ENCODE measurements at regions not wholly inside any gene's neighbourhood (a gene's known extent, or its start where the extent isn't known, plus 50 kb on each side); places are given as distances from the start of the nearest gene placed in this dataset.

DNA sequence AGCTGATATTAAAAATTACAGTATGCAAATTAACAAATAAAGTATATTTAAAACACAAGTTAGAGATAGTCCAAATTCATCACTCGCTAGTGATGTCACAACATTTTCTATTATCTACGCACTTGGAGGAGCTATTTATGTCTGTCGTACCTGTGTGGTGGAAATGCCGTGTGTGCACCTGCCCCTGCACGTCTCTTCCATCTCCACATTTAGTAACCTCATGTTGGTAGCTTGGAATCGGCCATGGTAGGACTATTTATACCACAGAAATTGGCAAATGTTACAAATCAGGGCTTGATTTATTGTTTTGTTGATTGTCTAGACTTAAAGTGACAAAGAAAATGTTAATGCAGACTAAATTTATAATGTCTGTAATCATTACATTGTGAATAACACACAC lies 62.6 kb upstream of the NTF3 start:
- Histone ChIP-seq H3K27ac (ENCODE audit: low read length) (no peak overlapping the region), H3K79me2 (replicated peaks; ENCODE audit: insufficient read depth, low read length) (no peaks in the 10 kb centered on the region), H3K4me2 (ENCODE audit: low read length) (no peak overlapping the region), H3K9me2 (ENCODE audit: insufficient read depth, low read length) (no peaks in the 10 kb centered on the region), H3F3A (ENCODE audit: insufficient read depth, low read length, poor library complexity, severe bottlenecking) (no peaks in the 10 kb centered on the region), H3K9ac (ENCODE audit: low read length) (no peak overlapping the region), H4K20me1 (ENCODE audit: insufficient read depth) (no peaks in the 10 kb centered on the region), H3K27me3 (ENCODE audit: insufficient read depth, low read depth, low read length) (no peaks in the 10 kb centered on the region), H3K36me3 (ENCODE audit: insufficient read depth, low read length) (no peaks in the 10 kb centered on the region), H2AFZ (ENCODE audit: low read depth, low read length) (no peak overlapping the region), H3K4me3 (ENCODE audit: low read length) (no peak overlapping the region), H3K9me3 (ENCODE audit: low read length) (no peaks in the 10 kb centered on the region)
- no peak for TF ChIP-seq POLR2AphosphoS5 (IDR thresholded peaks at IDR 0.05)
- no peak for TF ChIP-seq TAF1 (IDR thresholded peaks at IDR 0.05; ENCODE audit: low read depth)
- TF ChIP-seq MXI1 (conservative IDR thresholded peaks at IDR 0.05; ENCODE audit: poor library complexity, severe bottlenecking) = no peak
- TF ChIP-seq EP300 (conservative IDR thresholded peaks at IDR 0.05; ENCODE audit: poor library complexity, severe bottlenecking) = no peak
- TF ChIP-seq, protein P1, sequence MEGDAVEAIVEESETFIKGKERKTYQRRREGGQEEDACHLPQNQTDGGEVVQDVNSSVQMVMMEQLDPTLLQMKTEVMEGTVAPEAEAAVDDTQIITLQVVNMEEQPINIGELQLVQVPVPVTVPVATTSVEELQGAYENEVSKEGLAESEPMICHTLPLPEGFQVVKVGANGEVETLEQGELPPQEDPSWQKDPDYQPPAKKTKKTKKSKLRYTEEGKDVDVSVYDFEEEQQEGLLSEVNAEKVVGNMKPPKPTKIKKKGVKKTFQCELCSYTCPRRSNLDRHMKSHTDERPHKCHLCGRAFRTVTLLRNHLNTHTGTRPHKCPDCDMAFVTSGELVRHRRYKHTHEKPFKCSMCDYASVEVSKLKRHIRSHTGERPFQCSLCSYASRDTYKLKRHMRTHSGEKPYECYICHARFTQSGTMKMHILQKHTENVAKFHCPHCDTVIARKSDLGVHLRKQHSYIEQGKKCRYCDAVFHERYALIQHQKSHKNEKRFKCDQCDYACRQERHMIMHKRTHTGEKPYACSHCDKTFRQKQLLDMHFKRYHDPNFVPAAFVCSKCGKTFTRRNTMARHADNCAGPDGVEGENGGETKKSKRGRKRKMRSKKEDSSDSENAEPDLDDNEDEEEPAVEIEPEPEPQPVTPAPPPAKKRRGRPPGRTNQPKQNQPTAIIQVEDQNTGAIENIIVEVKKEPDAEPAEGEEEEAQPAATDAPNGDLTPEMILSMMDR (IDR thresholded peaks at IDR 0.05; ENCODE audit: poor library complexity, severe bottlenecking) = no peak
- TF ChIP-seq, protein P2, sequence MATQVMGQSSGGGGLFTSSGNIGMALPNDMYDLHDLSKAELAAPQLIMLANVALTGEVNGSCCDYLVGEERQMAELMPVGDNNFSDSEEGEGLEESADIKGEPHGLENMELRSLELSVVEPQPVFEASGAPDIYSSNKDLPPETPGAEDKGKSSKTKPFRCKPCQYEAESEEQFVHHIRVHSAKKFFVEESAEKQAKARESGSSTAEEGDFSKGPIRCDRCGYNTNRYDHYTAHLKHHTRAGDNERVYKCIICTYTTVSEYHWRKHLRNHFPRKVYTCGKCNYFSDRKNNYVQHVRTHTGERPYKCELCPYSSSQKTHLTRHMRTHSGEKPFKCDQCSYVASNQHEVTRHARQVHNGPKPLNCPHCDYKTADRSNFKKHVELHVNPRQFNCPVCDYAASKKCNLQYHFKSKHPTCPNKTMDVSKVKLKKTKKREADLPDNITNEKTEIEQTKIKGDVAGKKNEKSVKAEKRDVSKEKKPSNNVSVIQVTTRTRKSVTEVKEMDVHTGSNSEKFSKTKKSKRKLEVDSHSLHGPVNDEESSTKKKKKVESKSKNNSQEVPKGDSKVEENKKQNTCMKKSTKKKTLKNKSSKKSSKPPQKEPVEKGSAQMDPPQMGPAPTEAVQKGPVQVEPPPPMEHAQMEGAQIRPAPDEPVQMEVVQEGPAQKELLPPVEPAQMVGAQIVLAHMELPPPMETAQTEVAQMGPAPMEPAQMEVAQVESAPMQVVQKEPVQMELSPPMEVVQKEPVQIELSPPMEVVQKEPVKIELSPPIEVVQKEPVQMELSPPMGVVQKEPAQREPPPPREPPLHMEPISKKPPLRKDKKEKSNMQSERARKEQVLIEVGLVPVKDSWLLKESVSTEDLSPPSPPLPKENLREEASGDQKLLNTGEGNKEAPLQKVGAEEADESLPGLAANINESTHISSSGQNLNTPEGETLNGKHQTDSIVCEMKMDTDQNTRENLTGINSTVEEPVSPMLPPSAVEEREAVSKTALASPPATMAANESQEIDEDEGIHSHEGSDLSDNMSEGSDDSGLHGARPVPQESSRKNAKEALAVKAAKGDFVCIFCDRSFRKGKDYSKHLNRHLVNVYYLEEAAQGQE (IDR thresholded peaks at IDR 0.05; ENCODE audit: borderline replicate concordance) = no peak
- no peak for TF ChIP-seq EZH2 (IDR thresholded peaks at IDR 0.05; ENCODE audit: borderline replicate concordance, insufficient read depth, low read length, poor library complexity, severe bottlenecking)
- no peak for TF ChIP-seq SMC3 (conservative IDR thresholded peaks at IDR 0.05; ENCODE audit: poor library complexity)
- TF ChIP-seq RAD21 (conservative IDR thresholded peaks at IDR 0.05) = no peak

DNA sequence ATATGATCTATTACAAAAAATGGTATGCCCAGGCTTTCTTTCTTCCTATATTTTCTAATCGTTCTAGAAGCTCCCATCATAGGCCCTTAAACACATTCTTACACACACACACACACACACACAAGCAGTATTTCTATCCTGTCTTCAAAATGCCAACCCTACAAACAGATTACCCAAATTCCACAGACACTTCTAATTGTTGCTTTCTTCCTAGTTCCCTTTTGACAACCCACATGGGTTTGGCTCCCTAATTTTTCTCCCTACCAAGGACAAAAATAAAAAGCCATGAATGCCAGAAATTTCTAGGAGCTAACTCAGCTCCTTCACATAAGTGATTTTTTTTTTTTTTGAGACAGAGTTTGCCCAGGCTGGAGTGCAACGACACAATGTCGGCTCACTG lies 60.3 kb upstream of the NTF3 start:
- H3K4me2 ChIP-seq (ENCODE audit: low read length) = no peak overlapping the region
- H2AFZ ChIP-seq (ENCODE audit: low read depth, low read length) = no peak overlapping the region
- H3K27me3 ChIP-seq (ENCODE audit: insufficient read depth, low read depth, low read length) = no peaks in the 10 kb centered on the region
- H3K9me3 ChIP-seq (ENCODE audit: low read length) = no peaks in the 10 kb centered on the region
- H4K20me1 ChIP-seq (ENCODE audit: insufficient read depth) = no peaks in the 10 kb centered on the region
- no peaks in the 10 kb centered on the region for H3K79me2 ChIP-seq (replicated peaks; ENCODE audit: insufficient read depth, low read length)
- no peaks in the 10 kb centered on the region for H3K9me2 ChIP-seq (ENCODE audit: insufficient read depth, low read length)
- no peak overlapping the region for H3K9ac ChIP-seq (ENCODE audit: low read length)
- no peaks in the 10 kb centered on the region for H3K36me3 ChIP-seq (ENCODE audit: insufficient read depth, low read length)
- no peaks in the 10 kb centered on the region for H3F3A ChIP-seq (ENCODE audit: insufficient read depth, low read length, poor library complexity, severe bottlenecking)
- TF ChIP-seq POLR2AphosphoS5 (IDR thresholded peaks at IDR 0.05) = no peak
- TF ChIP-seq, protein P1 (IDR thresholded peaks at IDR 0.05; ENCODE audit: poor library complexity, severe bottlenecking) = no peak
- TF ChIP-seq SMC3 (conservative IDR thresholded peaks at IDR 0.05; ENCODE audit: poor library complexity) = no peak
- TF ChIP-seq, protein P2 (IDR thresholded peaks at IDR 0.05; ENCODE audit: borderline replicate concordance) = no peak
- no peak for TF ChIP-seq MXI1 (conservative IDR thresholded peaks at IDR 0.05; ENCODE audit: poor library complexity, severe bottlenecking)
- TF ChIP-seq EP300 (conservative IDR thresholded peaks at IDR 0.05; ENCODE audit: poor library complexity, severe bottlenecking) = no peak
- TF ChIP-seq RAD21 (conservative IDR thresholded peaks at IDR 0.05) = no peak
- TF ChIP-seq TAF1 (IDR thresholded peaks at IDR 0.05; ENCODE audit: low read depth) = no peak
- no peak for TF ChIP-seq EZH2 (IDR thresholded peaks at IDR 0.05; ENCODE audit: borderline replicate concordance, insufficient read depth, low read length, poor library complexity, severe bottlenecking)
- no peak overlapping the region for H3K4me3 ChIP-seq (ENCODE audit: low read length)
- no peak overlapping the region for H3K27ac ChIP-seq (ENCODE audit: low read length)
